ENCODE measurements at regions not wholly inside any gene's neighbourhood (a gene's known extent, or its start where the extent isn't known, plus 50 kb on each side); places are given as distances from the start of the nearest gene placed in this dataset.

DNA sequence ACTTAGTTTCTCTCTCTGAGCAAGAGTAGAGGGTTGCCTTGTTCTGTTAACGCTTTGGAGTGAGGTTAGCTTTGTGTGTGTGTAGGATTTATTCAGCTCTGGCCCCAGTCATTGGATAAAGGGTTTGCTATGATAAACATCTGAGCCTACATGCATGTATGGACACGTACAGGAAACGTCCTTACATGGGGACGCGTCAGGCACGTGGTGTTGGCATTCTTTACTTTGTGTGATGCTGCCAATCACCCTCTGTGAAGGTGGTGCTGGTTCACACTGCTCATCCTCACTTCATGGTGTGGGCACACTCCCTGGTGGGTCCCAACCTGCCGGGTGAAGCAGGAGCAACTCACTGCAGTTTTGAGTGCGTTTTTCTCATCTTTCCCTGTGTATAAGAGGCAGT is 53.4 kb upstream of the CD93 start:
- in situ Hi-C loops (cut with HindIII; ENCODE audit: low sequenced_read_pairs), result no loop called here

DNA sequence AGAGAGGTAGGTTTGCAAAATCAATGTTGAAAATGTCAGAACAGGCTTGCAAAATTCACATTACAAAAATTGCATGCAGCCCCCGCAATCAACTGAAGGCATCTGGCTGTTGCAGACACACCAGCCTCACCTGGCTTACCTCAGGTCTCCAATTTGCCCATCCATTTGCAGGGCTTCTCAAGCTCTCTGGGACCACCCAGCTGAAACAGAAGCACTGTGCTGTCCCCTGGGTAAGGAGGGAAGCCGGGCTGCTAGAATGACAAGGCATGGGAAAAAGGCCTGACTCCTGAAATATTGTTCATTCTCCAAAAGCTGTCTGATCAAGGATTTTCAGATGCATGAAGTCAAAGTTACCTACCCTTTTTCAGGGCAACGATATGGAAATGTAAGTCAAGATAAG is 52.6 kb upstream of the CD93 start:
- H3K4me3 ChIP-seq (ENCODE audit: low read depth, low read length), result no peak overlapping the region
- no peak for DNase-seq (ENCODE audit: low read depth)
- in situ Hi-C loops (cut with HindIII; ENCODE audit: low sequenced_read_pairs), result no loop called here
- TF ChIP-seq, protein P1, sequence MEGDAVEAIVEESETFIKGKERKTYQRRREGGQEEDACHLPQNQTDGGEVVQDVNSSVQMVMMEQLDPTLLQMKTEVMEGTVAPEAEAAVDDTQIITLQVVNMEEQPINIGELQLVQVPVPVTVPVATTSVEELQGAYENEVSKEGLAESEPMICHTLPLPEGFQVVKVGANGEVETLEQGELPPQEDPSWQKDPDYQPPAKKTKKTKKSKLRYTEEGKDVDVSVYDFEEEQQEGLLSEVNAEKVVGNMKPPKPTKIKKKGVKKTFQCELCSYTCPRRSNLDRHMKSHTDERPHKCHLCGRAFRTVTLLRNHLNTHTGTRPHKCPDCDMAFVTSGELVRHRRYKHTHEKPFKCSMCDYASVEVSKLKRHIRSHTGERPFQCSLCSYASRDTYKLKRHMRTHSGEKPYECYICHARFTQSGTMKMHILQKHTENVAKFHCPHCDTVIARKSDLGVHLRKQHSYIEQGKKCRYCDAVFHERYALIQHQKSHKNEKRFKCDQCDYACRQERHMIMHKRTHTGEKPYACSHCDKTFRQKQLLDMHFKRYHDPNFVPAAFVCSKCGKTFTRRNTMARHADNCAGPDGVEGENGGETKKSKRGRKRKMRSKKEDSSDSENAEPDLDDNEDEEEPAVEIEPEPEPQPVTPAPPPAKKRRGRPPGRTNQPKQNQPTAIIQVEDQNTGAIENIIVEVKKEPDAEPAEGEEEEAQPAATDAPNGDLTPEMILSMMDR (IDR thresholded peaks at IDR 0.05; ENCODE audit: low read depth, low read length, missing control alignments), result no peak

More for the DNA sequence above, 53.4 kb upstream of the CD93 start:
- TF ChIP-seq, protein P1 (IDR thresholded peaks at IDR 0.05; ENCODE audit: low read depth, low read length, missing control alignments), result no peak
- no peak for DNase-seq (ENCODE audit: low read depth)
- H3K4me3 ChIP-seq (ENCODE audit: low read depth, low read length), result no peak overlapping the region

DNA sequence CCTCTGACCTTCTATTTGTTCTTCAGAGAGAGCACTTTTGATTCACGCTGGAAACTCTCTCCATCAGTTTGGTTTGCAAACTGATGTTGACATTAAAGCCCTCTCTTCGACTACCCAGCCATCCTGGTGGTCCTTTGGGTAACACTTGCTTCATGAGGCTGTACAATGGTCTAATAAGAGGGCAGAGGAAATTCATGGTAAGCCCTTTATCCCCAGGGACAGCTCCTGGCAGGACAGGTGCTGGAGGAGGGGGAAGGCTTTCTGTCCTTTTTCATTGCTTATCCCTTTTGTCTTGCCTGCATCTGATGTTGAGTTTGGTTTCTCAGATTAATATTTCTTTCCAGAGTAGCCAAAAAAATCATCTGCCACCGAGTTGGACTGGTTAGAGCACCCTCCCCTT is 52.1 kb upstream of the CD93 start:
- in situ Hi-C loops (cut with HindIII; ENCODE audit: low sequenced_read_pairs), result no loop called here
- no peak overlapping the region for H3K4me3 ChIP-seq (ENCODE audit: low read depth, low read length)
- TF ChIP-seq, protein P1 (IDR thresholded peaks at IDR 0.05; ENCODE audit: low read depth, low read length, missing control alignments), result no peak

DNA sequence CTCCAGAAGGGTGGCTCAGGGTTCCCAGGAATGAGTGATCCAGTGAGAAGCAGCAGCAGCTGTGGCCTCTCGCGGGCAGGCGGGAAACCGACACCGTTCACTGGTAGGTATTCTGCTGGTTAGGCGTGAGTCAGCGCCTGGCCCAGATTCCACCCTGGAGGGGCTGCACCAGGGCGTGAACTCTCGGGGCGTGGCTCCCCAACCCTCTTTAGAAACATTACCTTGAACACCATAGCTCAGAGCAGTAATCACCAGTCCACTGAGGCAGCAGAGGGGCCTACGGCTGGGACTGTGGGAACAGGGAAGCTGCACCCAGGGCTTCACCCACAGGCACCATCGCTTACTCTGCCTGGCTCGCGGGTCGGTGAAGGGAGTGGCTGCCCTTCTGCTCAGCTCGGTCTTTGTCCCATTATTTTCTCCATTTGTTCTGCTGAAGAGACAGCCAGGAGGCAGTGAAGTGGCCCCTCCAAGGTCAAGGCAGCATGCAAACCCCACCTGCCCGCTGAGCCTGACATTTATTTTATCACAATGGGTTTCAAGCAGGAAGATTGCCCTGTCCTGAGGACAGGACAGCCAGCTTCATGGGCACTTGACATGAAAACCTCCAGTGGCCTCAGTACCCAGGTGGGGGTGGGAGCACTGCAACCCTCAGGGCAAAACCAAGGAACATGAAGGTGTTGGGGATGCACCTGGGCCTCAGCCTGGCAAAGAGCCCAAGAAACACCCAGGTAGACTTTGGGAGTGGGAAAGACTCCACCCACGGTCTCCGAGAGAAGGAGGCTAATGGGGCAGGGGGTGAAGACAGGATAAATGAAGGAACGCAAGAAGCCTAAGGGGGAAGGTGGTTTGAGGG is 51.0 kb upstream of the CD93 start:
- in situ Hi-C loops (cut with HindIII; ENCODE audit: low sequenced_read_pairs), result no loop called here

More for the DNA sequence above, 52.1 kb upstream of the CD93 start:
- no peak for DNase-seq (ENCODE audit: low read depth)

DNA sequence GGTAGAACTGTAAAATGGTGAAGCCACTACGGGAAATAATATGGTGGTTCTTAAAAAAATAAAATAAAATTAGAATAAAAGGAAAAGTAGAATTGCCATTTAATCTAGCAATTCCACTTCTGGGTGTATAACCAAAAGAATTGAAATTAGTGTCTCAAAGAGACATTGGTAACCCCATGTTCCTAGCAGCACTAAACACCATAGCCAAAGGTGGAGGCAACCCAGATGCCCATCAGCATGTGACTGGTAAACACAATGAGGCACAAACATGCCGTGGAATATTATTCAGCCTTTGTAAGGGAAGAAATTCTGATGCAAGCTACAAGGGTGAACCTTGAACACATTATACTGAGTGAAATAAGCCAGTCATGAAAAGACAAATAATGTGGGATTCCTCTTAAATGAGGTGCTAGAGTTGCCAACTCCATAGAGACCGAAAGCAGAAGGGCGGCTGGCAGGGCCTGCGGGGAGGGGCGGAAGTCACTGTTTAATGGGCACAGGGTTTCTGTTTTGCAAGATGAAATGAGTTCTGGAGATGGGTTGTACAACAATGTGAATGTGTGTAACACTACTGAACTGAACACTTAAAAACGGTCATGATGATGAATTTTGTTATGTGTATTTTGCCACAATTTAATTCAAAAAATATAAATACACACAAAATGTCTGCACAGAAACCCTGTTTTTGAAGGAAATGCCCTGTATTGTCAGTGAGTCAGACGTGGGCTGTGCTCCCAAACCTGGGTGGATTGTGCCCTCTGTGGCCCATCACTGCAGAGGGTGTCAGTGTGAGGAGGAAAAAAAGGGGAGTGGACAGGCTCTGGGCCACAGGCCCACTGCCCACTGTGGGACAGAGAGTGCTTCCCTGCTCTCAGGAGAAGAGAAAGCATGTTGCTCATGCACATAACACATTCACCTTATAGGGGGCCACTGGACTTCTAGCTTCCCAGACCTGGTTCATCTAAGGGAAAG is 49.6 kb upstream of the CD93 start:
- in situ Hi-C loops (cut with HindIII; ENCODE audit: low sequenced_read_pairs), result no loop called here
- no peak overlapping the region for H3K4me3 ChIP-seq (ENCODE audit: low read depth, low read length)
- DNase-seq (ENCODE audit: low read depth), result no peak
- TF ChIP-seq, protein P1 (IDR thresholded peaks at IDR 0.05; ENCODE audit: low read depth, low read length, missing control alignments), result no peak

More for the DNA sequence above, 51.0 kb upstream of the CD93 start:
- TF ChIP-seq, protein P1 (IDR thresholded peaks at IDR 0.05; ENCODE audit: low read depth, low read length, missing control alignments), result no peak
- no peak overlapping the region for H3K4me3 ChIP-seq (ENCODE audit: low read depth, low read length)
- DNase-seq (ENCODE audit: low read depth), result no peak

Data from astrocyte of the cerebellum (primary cell).